Left lung (tissue), 4 donors: ENCODE measurements at regions not wholly inside any gene's neighbourhood (a gene's known extent, or its start where the extent isn't known, plus 50 kb on each side); places are given as distances from the start of the nearest gene placed in this dataset.

Experiments used
- ATAC-seq: fragments of 200-7000 bp; cut with Tn5 transposase; one replicate; pipeline ENCODE4 v1.9.1; 2020; ENCODE audit warnings: moderate library complexity
- DNase-seq, 4 donors: peaks; one replicate each; pipeline ENCODE4 v3.0.0-alpha.2; 2013 to 2020
- H3K27ac ChIP-seq, 2 donors: fragments of 200-600 bp; sonication (generic) in 1 of 2; one replicate each; pipeline versions ENCODE4 v1.5.0 to v1.8.0; 2020 to 2021
- H3K27me3 ChIP-seq, 2 donors: fragments of 200-600 bp; sonication (generic) in 1 of 2; one replicate each; pipeline versions ENCODE4 v1.5.0 to v1.8.0; 2020 to 2021
- H3K36me3 ChIP-seq, 2 donors: fragments of 200-600 bp; sonication (generic) in 1 of 2; one replicate each; pipeline versions ENCODE4 v1.5.0 to v1.8.0; 2020 to 2021
- H3K4me1 ChIP-seq, 2 donors: fragments of 200-600 bp; one replicate each; pipeline ENCODE4 v1.8.0; 2021
- H3K4me3 ChIP-seq, 2 donors: fragments of 200-600 bp; sonication (generic) in 1 of 2; one replicate each; pipeline versions ENCODE4 v1.5.0 to v1.8.0; 2020 to 2021; ENCODE audit warnings: mild to moderate bottlenecking in 1 of 2
- H3K9me3 ChIP-seq, 2 donors: fragments of 200-600 bp; sonication (generic) in 1 of 2; one replicate each; pipeline versions ENCODE4 v1.5.0 to v1.8.0; 2020 to 2021
- CTCF ChIP-seq, 2 donors: fragments of 200-600 bp; sonication (generic) in 1 of 2; IDR thresholded peaks; one replicate each; pipeline versions ENCODE4 v1.5.0 to v1.8.0; 2021; ENCODE audit warnings: antibody characterized with exemption in 2 of 2
- intact Hi-C, 2 donors: fragments of 100-400 bp; cut with DNase I; formaldehyde crosslinking; loops; one replicate each; pipeline versions ENCODE4 v1.11.2 to v1.14.2; 2022
- donor health status: DM: no; HTN: yes; CAD: no.
- donor health status: DM: no; HTN: no; CAD: no.

- H3K4me3 ChIP-seq, result no peak overlapping the region
These were observed 103.5 kb upstream of the VEGFC start for GRCh38 chr4:176896211-176896610.

GRCh38 chr4:176897226-176897625, 104.5 kb upstream of the VEGFC start:
- intact Hi-C loops, result no loop called here
- no peaks in the 10 kb centered on the region for H3K4me1 ChIP-seq
- no peak for TF ChIP-seq CTCF (IDR thresholded peaks at IDR 0.05)
- H3K9me3 ChIP-seq, result no peaks in the 10 kb centered on the region
- ATAC-seq (no peak), DNase-seq (no peak)
- no peak overlapping the region for H3K4me3 ChIP-seq
- H3K27ac ChIP-seq, result no peak overlapping the region
- H3K36me3 ChIP-seq, result no peaks in the 10 kb centered on the region
- H3K27me3 ChIP-seq, result no peaks in the 10 kb centered on the region

More at GRCh38 chr4:176896211-176896610, 103.5 kb upstream of the VEGFC start:
- Histone ChIP-seq H3K27me3 (no peaks in the 10 kb centered on the region), H3K36me3 (no peaks in the 10 kb centered on the region), H3K27ac (no peak overlapping the region), H3K9me3 (no peaks in the 10 kb centered on the region), H3K4me1 (no peaks in the 10 kb centered on the region)
- ATAC-seq, result no peak
- DNase-seq, result no peak
- no peak for TF ChIP-seq CTCF (IDR thresholded peaks at IDR 0.05)
- intact Hi-C loops, result no loop called here

- Histone ChIP-seq H3K4me3 (no peak overlapping the region), H3K27me3 (no peaks in the 10 kb centered on the region), H3K4me1 (no peaks in the 10 kb centered on the region), H3K27ac (no peak overlapping the region), H3K9me3 (no peaks in the 10 kb centered on the region), H3K36me3 (no peaks in the 10 kb centered on the region)
- intact Hi-C loops, result no loop called here
- no peak for TF ChIP-seq CTCF (IDR thresholded peaks at IDR 0.05)
- ATAC-seq (no peak), DNase-seq (no peak)
These were observed 106.1 kb upstream of the VEGFC start for GRCh38 chr4:176898791-176899190.

- no peak overlapping the region for H3K4me3 ChIP-seq
- ATAC-seq (peak; percentile 42), DNase-seq (no peak)
- H3K9me3 ChIP-seq, result no peaks in the 10 kb centered on the region
- H3K27ac ChIP-seq, result no peak overlapping the region
- H3K4me1 ChIP-seq, result no peaks in the 10 kb centered on the region
- H3K27me3 ChIP-seq, result no peaks in the 10 kb centered on the region
- intact Hi-C loops, result no loop called here
- TF ChIP-seq CTCF (IDR thresholded peaks at IDR 0.05), result no peak
- H3K36me3 ChIP-seq, result no peaks in the 10 kb centered on the region
These were observed 110.1 kb upstream of the VEGFC start for GRCh38 chr4:176902710-176903323.

GRCh38 chr4:176906709-176907108, 114.0 kb upstream of the VEGFC start:
- Histone ChIP-seq H3K9me3 (no peaks in the 10 kb centered on the region), H3K36me3 (no peaks in the 10 kb centered on the region), H3K4me3 (no peak overlapping the region), H3K27me3 (no peaks in the 10 kb centered on the region), H3K4me1 (no peaks in the 10 kb centered on the region), H3K27ac (no peak overlapping the region)
- no peak for DNase-seq
- no peak for ATAC-seq
- intact Hi-C loops, result no loop called here
- no peak for TF ChIP-seq CTCF (IDR thresholded peaks at IDR 0.05)
